Right lobe of liver (tissue), 6 donors: ENCODE measurements at regions not wholly inside any gene's neighbourhood (a gene's known extent, or its start where the extent isn't known, plus 50 kb on each side); places are given as distances from the start of the nearest gene placed in this dataset.

ENCODE experiments used
- ATAC-seq, 4 donors: fragments of 200-7000 bp; cut with Tn5 transposase; one replicate each; pipeline ENCODE4 v1.9.1; 2020; ENCODE audit warnings: mild to moderate bottlenecking in 4 of 4, moderate library complexity in 4 of 4
- DNase-seq, 3 donors: peaks; one replicate each; pipeline ENCODE4 v3.0.0-alpha.2; 2020
- H3K27ac ChIP-seq, 3 donors: fragments of 200-600 bp; one replicate each; pipeline ENCODE4 v1.8.0; 2022
- H3K27me3 ChIP-seq, 2 donors: fragments of 200-600 bp; one replicate each; pipeline ENCODE4 v1.8.0; 2022
- H3K36me3 ChIP-seq, 4 donors: fragments of 200-600 bp; sonication (generic) in 1 of 4; one replicate each; pipeline versions ENCODE4 v1.5.1 to v1.8.0; 2017 to 2022; ENCODE audit warnings: control low read depth in 1 of 4
- H3K4me1 ChIP-seq, 4 donors: fragments of 200-600 bp; sonication (generic) in 1 of 4; one replicate each; pipeline versions ENCODE4 v1.5.1 to v1.8.0; 2017 to 2022; ENCODE audit warnings: control low read depth in 1 of 4
- H3K4me3 ChIP-seq, 3 donors: fragments of 200-600 bp; one replicate each; pipeline ENCODE4 v1.8.0; 2022
- H3K9me3 ChIP-seq, 4 donors: fragments of 200-600 bp; sonication (generic) in 1 of 4; one replicate each; pipeline versions ENCODE4 v1.5.1 to v1.8.0; 2017 to 2022; ENCODE audit warnings: control low read depth in 1 of 4
- POLR2A ChIP-seq: fragments of 450-650 bp; IDR thresholded peaks from one replicate; pipeline ENCODE4 v1.6.1; 2017; ENCODE audit warnings: antibody characterized with exemption, mild to moderate bottlenecking
- WGBS: methylation state at CpG from one replicate; pipeline ENCODE4 v1.1.6; 2018; ENCODE audit warnings: low coverage, low lambda C conversion rate; ENCODE audit not compliant: insufficient coverage; ENCODE audit errors: missing lambda C conversion rate; 5-methylcytosine and 5-hydroxymethylcytosine counted together
- intact Hi-C, 2 donors: fragments of 100-400 bp; cut with DNase I; formaldehyde crosslinking; loops; one replicate each; pipeline versions ENCODE4 v1.11.2 to v1.14.1; 2022
- TF ChIP-seq, protein P1 (sequence below), 4 donors: fragments of 200-600 bp in 3 of 4; fragments of 450-650 bp in 1 of 4; IDR thresholded peaks; one replicate each; pipeline versions ENCODE4 v1.5.1 to v1.8.0; 2016 to 2022; ENCODE audit warnings: antibody characterized with exemption in 4 of 4, mild to moderate bottlenecking in 2 of 4
- donor health status: DM: no; HTN: yes; CAD: no.
- donor health status: DM: no; HTN: no; CAD: no.
- donor health status: DM: no; HTN: no; CAD: no.
- donor health status: DM: no; HTN: yes; CAD: no.
- donor health status: DM: no; HTN: yes; CAD: no.

DNA sequence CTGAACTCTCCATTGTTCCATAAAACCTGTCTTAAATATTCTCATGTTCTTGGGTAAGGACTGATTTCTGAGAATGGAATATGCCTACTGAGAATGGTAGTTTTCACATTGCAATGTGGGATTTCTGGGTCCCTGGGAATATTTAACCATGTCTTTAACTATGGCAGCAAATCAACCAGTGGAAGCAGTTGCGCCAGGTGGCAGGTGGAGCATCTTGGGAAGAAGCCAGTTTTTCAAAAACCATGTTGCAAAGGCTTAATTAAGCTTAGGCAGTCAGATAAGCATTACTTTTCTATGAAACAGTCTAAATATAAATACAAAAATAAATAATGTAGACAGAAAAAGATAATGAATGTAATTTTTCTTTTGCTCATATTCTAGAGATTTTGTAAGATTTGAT lies 448.1 kb downstream of the ADAMTS20 start:
- DNase-seq (no peak), ATAC-seq (no peak)
- H3K4me1 ChIP-seq = no peaks in the 10 kb centered on the region
- H3K36me3 ChIP-seq = no peaks in the 10 kb centered on the region
- WGBS = 42% methylated on average over 1 of the region's 1 CpG
- intact Hi-C loops = no loop called here
- no peaks in the 10 kb centered on the region for H3K27me3 ChIP-seq
- H3K4me3 ChIP-seq = no peak overlapping the region
- no peaks in the 10 kb centered on the region for H3K9me3 ChIP-seq
- H3K27ac ChIP-seq = no peak overlapping the region
- TF ChIP-seq, protein P1, sequence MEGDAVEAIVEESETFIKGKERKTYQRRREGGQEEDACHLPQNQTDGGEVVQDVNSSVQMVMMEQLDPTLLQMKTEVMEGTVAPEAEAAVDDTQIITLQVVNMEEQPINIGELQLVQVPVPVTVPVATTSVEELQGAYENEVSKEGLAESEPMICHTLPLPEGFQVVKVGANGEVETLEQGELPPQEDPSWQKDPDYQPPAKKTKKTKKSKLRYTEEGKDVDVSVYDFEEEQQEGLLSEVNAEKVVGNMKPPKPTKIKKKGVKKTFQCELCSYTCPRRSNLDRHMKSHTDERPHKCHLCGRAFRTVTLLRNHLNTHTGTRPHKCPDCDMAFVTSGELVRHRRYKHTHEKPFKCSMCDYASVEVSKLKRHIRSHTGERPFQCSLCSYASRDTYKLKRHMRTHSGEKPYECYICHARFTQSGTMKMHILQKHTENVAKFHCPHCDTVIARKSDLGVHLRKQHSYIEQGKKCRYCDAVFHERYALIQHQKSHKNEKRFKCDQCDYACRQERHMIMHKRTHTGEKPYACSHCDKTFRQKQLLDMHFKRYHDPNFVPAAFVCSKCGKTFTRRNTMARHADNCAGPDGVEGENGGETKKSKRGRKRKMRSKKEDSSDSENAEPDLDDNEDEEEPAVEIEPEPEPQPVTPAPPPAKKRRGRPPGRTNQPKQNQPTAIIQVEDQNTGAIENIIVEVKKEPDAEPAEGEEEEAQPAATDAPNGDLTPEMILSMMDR (IDR thresholded peaks at IDR 0.05) = no peak
- no peak for TF ChIP-seq POLR2A

DNA sequence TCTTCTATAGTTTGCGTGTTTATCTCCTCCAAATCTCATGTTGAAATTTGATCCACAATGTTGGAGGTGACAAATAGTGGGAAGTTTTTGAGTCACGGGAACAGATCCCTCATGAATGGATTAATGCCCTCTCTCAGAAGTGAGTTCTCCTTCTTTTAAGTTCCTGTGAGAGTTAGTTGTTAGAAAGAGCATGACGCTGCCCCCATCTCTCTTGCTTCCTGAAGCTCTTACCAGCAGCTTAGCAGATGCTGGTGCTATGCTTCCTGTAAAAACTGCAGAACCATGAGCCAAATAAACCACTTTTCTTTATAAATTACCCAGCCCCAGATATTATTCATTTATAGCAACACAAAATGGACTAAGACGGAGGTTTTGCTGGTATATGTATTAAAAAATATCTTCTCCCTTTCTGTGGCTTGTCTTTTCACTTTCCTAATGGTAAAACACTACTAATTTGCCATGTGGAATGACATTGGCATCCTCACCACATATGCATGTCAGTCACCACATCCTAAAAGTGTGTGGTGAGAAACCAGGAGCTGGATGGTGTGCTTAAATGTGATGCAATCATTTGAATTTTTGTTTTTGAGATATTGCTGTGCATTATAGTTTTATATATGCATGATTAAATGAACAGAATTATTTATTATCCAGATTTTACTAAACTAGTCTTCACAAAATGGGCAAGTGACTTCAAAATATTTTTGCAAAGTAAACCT lies 449.3 kb downstream of the ADAMTS20 start:
- DNase-seq (no peak), ATAC-seq (no peak)
- WGBS = 20% methylated on average over 4 of the region's 4 CpGs
- no peak overlapping the region for H3K4me3 ChIP-seq
- H3K27ac ChIP-seq = no peak overlapping the region
- intact Hi-C loops = no loop called here
- no peak for TF ChIP-seq POLR2A
- TF ChIP-seq, protein P1 (IDR thresholded peaks at IDR 0.05) = no peak
- H3K9me3 ChIP-seq = no peaks in the 10 kb centered on the region
- no peaks in the 10 kb centered on the region for H3K36me3 ChIP-seq
- no peaks in the 10 kb centered on the region for H3K27me3 ChIP-seq
- no peaks in the 10 kb centered on the region for H3K4me1 ChIP-seq

DNA sequence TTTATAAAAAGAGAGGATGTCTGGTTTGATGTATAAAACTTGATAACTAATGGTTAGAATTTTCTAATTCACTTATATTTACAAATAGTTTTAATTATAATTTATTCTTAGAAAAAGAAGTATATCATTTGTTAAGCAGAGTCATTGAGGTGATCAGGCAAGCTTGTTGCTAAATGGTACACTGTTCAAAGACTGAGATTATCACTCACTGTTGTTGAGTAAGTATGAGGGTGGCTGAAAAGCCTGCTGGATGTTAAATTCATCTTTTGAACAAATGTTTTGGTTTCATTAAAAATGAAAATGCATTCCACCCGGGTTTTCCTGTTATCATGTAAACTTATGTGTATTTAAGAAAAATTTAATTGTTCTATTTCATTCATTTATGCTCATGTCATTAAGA lies 451.8 kb downstream of the ADAMTS20 start:
- no peaks in the 10 kb centered on the region for H3K27me3 ChIP-seq
- intact Hi-C loops = no loop called here
- TF ChIP-seq, protein P1 (IDR thresholded peaks at IDR 0.05) = no peak
- TF ChIP-seq POLR2A = no peak
- H3K36me3 ChIP-seq = no peaks in the 10 kb centered on the region
- DNase-seq (no peak), ATAC-seq (no peak)
- no peaks in the 10 kb centered on the region for H3K9me3 ChIP-seq
- H3K4me3 ChIP-seq = no peak overlapping the region
- 24% methylated on average over 1 of the region's 1 CpG for WGBS
- H3K4me1 ChIP-seq = no peaks in the 10 kb centered on the region
- no peak overlapping the region for H3K27ac ChIP-seq

DNA sequence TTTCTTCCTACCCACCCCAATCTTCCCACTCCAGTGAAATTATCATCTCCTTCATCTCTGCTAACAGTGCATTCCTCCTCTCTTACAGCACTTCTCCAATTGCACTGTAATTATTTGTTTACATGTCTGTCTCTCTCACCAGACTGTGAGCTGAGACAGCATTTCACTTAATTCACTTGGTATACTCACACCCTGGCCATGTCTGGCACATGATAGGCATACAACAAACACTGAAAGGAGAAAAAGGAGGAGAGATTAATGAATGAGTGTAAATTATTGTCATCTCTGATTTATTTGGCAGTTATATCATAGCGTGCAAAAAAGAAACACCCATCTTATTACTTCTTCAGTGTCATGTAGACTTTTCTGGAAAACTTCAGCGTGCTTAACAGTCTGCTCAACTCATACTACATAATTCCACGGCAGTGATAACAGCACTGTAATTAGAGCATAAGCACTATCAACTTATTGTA lies 452.3 kb downstream of the ADAMTS20 start:
- no peaks in the 10 kb centered on the region for H3K36me3 ChIP-seq
- WGBS = 43% methylated on average over 3 of the region's 3 CpGs
- H3K27ac ChIP-seq = no peak overlapping the region
- ATAC-seq = no peak
- TF ChIP-seq POLR2A = no peak
- TF ChIP-seq, protein P1 (IDR thresholded peaks at IDR 0.05) = no peak
- H3K27me3 ChIP-seq = no peaks in the 10 kb centered on the region
- H3K4me3 ChIP-seq = no peak overlapping the region
- DNase-seq = no peak
- H3K4me1 ChIP-seq = no peaks in the 10 kb centered on the region
- no peaks in the 10 kb centered on the region for H3K9me3 ChIP-seq
- intact Hi-C loops = no loop called here
